ENCODE measurements at regions not wholly inside any gene's neighbourhood (a gene's known extent, or its start where the extent isn't known, plus 50 kb on each side); places are given as distances from the start of the nearest gene placed in this dataset.

DNA sequence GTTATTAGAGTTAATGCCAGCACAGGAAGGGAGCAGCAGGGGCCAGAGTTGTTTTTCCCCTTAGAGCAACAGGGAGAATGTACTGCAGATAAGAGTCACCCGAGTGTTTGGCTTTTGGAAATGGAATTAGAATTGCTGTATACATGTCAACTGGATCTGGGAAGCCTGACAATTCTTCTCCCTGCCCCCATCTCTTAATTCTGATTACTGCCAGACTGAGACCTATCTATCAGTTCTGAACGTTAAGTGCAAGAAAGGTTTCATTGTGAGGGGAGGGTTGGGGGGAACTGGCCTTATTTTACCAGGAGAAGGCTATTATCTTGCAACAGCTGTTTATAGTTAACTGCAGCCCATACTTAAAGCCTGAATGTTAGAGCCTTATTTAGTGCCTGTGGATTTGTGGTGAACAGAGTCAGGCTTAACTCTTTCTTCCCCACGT, 424.5 kb upstream of the CDH11 start:
- TF ChIP-seq, protein P1, sequence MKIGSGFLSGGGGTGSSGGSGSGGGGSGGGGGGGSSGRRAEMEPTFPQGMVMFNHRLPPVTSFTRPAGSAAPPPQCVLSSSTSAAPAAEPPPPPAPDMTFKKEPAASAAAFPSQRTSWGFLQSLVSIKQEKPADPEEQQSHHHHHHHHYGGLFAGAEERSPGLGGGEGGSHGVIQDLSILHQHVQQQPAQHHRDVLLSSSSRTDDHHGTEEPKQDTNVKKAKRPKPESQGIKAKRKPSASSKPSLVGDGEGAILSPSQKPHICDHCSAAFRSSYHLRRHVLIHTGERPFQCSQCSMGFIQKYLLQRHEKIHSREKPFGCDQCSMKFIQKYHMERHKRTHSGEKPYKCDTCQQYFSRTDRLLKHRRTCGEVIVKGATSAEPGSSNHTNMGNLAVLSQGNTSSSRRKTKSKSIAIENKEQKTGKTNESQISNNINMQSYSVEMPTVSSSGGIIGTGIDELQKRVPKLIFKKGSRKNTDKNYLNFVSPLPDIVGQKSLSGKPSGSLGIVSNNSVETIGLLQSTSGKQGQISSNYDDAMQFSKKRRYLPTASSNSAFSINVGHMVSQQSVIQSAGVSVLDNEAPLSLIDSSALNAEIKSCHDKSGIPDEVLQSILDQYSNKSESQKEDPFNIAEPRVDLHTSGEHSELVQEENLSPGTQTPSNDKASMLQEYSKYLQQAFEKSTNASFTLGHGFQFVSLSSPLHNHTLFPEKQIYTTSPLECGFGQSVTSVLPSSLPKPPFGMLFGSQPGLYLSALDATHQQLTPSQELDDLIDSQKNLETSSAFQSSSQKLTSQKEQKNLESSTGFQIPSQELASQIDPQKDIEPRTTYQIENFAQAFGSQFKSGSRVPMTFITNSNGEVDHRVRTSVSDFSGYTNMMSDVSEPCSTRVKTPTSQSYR (CRISPR knock-in tag; IDR thresholded peaks at IDR 0.05), result no peak
- TF ChIP-seq, protein P2, sequence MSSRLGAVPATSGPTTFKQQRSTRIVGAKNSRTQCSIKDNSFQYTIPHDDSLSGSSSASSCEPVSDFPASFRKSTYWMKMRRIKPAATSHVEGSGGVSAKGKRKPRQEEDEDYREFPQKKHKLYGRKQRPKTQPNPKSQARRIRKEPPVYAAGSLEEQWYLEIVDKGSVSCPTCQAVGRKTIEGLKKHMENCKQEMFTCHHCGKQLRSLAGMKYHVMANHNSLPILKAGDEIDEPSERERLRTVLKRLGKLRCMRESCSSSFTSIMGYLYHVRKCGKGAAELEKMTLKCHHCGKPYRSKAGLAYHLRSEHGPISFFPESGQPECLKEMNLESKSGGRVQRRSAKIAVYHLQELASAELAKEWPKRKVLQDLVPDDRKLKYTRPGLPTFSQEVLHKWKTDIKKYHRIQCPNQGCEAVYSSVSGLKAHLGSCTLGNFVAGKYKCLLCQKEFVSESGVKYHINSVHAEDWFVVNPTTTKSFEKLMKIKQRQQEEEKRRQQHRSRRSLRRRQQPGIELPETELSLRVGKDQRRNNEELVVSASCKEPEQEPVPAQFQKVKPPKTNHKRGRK (CRISPR knock-in tag; IDR thresholded peaks at IDR 0.05; ENCODE audit: borderline replicate concordance), result no peak
- TF ChIP-seq ZNF121 (CRISPR knock-in tag; IDR thresholded peaks at IDR 0.05), result no peak
- TF ChIP-seq, protein P3, sequence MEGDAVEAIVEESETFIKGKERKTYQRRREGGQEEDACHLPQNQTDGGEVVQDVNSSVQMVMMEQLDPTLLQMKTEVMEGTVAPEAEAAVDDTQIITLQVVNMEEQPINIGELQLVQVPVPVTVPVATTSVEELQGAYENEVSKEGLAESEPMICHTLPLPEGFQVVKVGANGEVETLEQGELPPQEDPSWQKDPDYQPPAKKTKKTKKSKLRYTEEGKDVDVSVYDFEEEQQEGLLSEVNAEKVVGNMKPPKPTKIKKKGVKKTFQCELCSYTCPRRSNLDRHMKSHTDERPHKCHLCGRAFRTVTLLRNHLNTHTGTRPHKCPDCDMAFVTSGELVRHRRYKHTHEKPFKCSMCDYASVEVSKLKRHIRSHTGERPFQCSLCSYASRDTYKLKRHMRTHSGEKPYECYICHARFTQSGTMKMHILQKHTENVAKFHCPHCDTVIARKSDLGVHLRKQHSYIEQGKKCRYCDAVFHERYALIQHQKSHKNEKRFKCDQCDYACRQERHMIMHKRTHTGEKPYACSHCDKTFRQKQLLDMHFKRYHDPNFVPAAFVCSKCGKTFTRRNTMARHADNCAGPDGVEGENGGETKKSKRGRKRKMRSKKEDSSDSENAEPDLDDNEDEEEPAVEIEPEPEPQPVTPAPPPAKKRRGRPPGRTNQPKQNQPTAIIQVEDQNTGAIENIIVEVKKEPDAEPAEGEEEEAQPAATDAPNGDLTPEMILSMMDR (IDR thresholded peaks at IDR 0.05), result no peak

Measured in WTC11 (cell line).